Stimulated activated CD4-positive, alpha-beta T cell treated with anti-CD3 and anti-CD28 coated beads, Interleukin-15, amount 100 ng/mL, for 48 hours (primary cell): ENCODE measurements at regions not wholly inside any gene's neighbourhood (a gene's known extent, or its start where the extent isn't known, plus 50 kb on each side); places are given as distances from the start of the nearest gene placed in this dataset.

Source experiments
- DNase-seq, 2 donors: peaks; one replicate each; pipeline ENCODE4 v3.0.0-alpha.2; 2020; ENCODE audit warnings: low read depth in 2 of 2

DNA sequence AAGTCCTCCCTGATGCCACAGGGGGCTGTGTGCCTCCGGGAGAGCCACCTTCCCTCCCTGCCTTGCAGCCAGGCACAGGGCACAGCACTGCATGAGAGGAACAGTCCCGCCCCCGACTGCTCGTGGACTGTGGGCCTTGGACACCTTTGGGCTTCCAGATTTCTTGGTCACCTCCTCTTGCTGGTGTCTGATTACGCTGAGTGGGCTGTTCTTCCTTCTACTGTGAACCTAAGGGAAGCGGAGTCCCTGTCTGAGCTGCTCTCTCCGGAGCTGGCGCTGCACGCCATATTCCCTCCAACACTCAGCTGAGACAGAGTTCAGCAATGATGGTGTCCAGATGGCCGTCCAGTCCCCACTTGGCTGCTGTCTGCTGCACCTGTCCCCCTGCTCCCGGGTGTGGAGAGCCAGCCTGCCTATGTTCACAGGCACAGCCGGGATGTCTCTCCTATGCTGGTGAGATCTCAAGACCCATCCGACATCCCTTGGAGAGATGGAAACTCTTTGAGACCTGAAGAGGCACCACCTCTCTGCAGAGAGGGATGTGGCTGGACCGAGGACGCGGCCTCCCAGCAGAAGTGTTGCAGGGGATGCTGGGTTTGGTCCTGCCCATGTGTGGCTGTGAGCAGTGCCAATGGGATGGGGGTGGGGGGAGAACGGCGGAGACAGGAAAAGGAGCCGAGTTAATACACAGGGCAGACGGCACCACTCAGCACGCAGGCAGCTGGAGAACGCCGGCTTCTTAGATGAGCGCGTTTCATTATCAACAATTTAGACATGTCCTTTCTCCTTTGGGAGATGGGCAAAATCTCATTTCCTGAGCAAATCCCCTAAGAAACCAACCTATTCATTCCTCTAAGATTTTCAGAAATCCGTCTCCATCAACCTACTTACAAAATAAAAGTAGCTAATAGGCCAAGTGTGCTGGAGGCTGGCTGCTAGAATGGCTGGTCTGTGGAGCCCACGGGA is 171.9 kb downstream of the ENGASE start:
- DNase-seq: no peak

- DNase-seq: no peak
Measured at GRCh38 chr17:79244665-79245064, 170.0 kb downstream of the ENGASE start.

DNA sequence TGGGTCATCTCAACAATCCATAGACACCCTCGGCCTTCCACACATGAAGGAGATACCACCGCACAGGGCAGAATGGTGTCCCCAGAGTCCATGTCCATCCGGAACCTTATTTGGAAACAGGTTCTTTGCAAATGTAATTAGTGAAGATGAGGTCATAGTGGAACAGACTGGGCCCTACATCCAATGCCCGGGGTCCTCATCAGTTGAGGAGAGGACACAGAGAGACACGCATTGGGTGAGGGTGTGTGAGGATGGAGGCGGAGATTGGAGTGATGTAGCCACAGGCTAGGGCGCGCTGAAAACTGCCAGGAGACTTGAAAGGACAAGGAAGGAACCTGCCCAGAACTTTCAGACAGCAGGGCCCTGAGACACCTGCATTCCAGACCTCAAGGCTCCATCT is 169.4 kb downstream of the ENGASE start:
- no peak for DNase-seq

- DNase-seq: no peak
Measured at GRCh38 chr17:79243603-79243990, 169.0 kb downstream of the ENGASE start.

DNA sequence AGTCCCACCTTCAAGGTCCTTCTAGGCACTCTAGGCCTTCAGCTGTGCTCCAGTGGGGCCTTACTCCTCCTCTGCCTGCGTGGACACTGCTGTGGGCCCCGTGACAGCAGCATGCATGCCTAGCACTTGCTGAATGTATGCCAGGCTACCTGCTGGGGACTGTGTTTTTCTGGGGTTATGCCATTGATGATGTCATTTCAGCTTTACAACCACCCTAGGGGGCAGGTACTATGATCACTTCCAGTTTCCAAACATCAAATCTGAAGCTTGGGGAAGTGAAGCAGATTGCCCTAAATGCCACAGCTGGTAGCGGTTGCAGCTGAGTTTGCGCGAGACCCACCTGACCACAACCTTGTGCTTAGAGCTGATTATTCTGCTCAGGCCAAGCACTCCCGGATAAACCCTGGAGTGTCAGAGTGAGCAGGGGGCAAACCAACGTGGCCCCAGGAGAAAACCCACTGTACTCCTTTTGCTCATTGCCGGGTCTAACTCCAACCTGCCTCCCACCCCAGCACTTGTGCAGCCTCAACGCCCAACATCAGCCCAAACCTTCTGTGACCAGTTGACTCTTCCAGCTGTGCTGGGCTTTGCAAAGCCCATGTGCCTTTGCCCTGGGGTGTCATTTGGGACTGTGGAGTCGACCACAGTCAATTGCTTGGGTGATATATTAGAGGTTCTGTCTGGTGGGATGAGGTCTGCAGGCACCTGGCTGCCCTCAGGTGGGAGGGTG is 168.4 kb downstream of the ENGASE start:
- no peak for DNase-seq

GRCh38 chr17:79242393-79242792 is 167.8 kb downstream of the ENGASE start:
- no peak for DNase-seq

- no peak for DNase-seq
Measured at GRCh38 chr17:79241616-79242015, 167.0 kb downstream of the ENGASE start.

DNA sequence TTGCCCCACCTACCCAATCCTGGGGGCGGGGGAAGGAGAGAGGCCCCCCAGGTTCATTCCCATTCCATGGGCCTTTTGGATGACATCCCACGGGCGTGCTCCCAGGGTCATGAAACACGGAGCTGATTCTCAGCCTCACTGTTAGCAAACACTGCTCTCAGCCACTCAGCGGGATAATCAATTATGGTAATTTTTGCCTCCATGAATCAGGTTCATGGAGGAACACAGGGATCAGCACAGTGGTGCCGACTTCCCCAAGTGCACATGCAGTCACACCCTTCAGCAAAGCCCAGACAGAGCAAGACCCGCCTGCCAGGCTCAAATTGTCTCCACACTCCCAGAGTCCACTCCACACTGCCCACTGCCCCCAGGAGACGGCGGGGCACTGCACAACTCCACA is 164.6 kb downstream of the ENGASE start:
- no peak for DNase-seq

DNA sequence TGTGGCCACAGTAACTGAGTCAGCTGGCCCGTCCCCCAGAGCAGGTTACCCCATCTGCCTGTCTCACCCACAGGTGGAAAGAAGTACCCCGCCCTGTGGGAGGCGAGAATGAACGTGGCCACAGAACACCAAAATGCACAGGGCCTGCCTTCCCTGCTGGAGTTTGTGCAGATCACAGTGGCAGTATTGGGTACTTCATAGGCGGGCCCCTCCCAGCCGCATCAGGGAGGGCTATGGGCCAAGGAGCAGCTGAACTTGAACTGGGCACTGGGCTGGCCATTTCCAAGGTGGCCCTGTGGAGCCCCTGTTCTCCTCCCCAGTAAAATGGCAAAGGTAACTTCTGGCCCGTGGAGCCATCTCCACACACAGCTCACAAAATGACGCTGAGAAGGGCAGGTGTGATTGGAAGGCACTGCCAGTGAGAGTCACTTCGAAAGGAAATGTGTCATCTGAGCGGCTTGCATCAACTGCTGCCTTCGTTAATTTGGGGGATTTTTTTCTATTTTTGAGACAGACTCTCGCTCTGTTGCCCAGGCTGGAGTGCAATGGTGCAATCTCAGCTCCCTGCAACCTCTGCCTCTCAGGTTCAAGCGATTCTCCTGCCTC is 162.9 kb downstream of the ENGASE start:
- DNase-seq: no peak

- DNase-seq: no peak
Measured at GRCh38 chr17:79235808-79236207, 161.2 kb downstream of the ENGASE start.

- no peak for DNase-seq
Measured at GRCh38 chr17:79233916-79234551, 159.4 kb downstream of the ENGASE start.

DNA sequence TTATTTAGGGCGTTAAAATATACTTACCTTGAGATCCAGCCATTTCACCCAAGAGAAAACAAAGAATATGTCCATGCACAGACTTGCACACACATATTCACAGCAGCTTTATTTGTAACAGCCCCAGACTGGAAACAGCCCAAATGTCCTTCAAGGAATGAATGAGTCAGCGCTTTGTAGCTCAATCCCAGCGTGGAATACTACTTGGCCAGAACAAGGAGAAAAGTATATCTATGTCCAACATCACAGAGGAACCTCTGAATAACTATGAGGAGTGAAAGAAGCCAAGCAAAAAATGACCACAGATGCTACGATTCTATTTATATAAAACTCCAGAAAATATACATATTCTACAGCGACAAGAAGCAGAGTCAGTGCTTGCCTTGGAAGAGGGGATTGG is 158.3 kb downstream of the ENGASE start:
- no peak for DNase-seq

DNA sequence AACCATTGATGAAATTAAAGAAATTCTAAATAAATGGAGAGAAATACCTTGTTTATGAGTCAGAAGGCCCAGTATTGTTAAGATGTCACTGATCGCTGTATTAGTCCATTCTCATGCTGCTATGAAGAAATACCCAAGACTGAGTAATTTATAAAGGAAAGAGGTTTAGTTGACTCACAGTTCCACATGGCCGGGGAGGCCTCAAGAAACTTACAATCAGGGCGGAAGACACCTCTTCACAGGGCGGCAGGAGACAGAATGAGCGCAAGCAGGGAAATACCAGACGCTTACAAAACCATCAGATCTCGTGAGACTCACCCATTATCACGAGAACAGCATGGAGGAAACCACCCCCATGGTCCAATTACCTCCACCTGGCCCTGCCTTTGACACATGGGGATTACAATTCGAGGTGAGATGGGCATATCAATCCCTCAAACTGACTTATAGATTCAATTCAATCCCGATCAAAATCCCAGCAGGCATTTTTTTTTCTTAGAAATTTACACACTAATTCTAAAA is 157.2 kb downstream of the ENGASE start:
- DNase-seq: no peak

- DNase-seq: no peak
Measured at GRCh38 chr17:79230576-79230975, 156.0 kb downstream of the ENGASE start.

GRCh38 chr17:79226037-79226436 is 151.4 kb downstream of the ENGASE start:
- no peak for DNase-seq

DNA sequence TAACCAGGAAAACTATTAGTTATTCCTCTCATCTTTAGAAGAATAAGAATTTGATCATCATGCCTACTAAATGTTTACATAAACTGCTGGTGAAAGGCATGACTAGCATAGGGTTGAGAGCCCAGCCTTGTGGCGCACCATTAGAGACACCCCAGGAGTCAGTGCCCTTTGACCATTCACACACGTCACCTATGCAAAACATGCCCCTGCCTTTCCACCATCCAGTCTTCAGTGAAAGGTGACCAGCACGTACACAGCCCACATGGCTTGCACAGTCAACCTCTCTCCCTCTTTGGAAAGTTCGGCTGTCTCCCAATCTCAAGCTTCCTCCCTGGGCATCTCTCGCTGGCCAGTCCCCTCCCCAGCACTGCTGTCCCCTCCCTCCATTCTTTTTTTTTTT is 150.3 kb downstream of the ENGASE start:
- DNase-seq: no peak

GRCh38 chr17:79224476-79224875 is 149.9 kb downstream of the ENGASE start:
- no peak for DNase-seq

DNA sequence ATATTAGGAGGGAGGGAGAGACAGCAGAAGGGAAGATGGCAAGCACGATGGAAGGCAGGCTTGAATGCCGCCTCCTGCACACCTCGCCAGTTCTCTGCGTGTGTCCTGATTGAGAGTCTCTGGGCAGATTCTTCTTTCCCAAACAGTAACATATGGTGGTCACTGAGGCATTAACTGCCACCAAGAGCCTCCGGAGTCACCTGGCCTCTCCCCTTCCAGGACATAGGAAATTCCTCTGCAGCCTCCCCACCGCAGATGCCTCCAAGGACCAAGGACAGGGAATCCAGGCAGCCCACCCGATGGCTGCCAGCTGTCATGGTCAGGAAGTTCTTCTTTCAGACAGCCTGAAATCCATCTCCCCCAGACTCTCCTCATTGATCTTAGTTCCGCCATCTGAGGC is 149.3 kb downstream of the ENGASE start:
- DNase-seq: no peak

DNA sequence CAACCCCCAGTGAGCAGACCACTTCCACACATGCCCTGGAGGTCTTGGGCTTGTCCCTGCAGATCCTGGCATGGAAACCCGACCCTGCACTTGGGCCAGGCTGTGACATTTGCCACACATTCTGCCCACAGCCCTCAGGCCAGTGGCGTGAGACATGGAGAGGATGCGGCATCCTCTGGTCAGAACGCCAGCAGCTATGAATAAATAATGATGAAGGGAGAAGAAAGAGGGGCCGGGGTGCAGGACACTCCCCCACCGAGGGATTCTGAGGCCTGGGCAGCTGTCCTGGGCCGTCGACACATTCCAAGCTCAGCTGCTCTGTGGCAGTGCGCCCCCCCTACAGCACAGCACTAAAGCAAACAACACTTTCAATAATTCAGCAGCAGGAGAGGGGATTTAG is 148.8 kb downstream of the ENGASE start:
- no peak for DNase-seq

DNA sequence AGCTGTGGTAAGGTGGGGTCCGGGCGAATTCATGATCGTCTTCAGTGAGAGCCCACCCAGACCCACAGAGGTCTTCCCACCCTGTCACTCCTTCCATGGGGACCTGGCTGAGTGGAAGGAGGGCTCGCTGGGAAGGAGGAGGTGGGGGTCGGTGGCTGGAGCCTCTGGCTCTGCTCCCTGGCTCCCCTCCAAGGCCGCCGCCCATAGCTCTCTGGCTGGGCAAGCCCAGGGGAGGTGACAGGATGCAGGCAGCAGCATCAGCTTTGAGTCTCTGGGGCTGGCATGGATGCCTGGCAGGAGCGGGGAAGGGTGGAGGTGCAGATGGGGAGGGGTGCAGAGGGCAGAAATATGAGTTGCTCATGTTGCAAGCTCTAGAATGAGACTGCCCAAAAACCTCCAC is 147.0 kb downstream of the ENGASE start:
- no peak for DNase-seq

- DNase-seq: no peak
Measured at GRCh38 chr17:79220713-79221291, 146.2 kb downstream of the ENGASE start.
